22Rv1 (cell line): ENCODE measurements at regions not wholly inside any gene's neighbourhood (a gene's known extent, or its start where the extent isn't known, plus 50 kb on each side); places are given as distances from the start of the nearest gene placed in this dataset.

ENCODE experiments used
- ZFX ChIP-seq: fragments of 450-650 bp; IDR thresholded peaks from 2 replicates; pipeline ENCODE4 v1.6.1; 2017; ENCODE audit warnings: antibody characterized with exemption, borderline replicate concordance
- TF ChIP-seq, protein P1 (sequence below): fragments of 450-650 bp; IDR thresholded peaks from 2 replicates; pipeline ENCODE4 v1.5.1; 2017; ENCODE audit warnings: mild to moderate bottlenecking

DNA sequence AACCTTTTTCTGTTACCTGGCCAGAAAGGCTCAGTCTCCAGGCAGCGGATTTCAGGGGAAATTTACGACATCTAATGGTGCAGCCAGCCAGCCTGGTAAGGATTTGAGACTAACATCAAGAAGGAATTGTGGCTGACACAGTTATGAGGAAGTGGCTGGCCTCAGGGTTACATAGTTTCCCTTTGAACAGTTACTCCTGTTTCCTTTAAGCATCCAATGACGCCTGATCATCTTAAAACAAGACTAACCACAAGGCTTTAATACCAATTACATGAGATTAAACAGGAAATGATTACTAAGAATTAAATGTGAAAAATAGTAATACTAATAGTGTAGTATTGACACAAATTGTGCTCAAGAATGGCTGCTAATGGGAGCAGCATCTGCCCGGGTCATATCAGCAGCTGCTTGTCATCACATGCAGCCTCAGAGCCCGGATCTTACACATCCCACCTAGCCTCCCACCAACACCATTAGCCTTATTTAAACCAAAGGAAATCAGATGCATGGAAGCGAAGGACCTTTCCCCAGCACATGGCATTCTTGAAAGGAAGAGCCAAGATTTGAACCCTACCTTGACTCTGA, 431.8 kb downstream of the PMP22 start:
- TF ChIP-seq, protein P1, sequence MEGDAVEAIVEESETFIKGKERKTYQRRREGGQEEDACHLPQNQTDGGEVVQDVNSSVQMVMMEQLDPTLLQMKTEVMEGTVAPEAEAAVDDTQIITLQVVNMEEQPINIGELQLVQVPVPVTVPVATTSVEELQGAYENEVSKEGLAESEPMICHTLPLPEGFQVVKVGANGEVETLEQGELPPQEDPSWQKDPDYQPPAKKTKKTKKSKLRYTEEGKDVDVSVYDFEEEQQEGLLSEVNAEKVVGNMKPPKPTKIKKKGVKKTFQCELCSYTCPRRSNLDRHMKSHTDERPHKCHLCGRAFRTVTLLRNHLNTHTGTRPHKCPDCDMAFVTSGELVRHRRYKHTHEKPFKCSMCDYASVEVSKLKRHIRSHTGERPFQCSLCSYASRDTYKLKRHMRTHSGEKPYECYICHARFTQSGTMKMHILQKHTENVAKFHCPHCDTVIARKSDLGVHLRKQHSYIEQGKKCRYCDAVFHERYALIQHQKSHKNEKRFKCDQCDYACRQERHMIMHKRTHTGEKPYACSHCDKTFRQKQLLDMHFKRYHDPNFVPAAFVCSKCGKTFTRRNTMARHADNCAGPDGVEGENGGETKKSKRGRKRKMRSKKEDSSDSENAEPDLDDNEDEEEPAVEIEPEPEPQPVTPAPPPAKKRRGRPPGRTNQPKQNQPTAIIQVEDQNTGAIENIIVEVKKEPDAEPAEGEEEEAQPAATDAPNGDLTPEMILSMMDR, result no peak
- no peak for TF ChIP-seq ZFX
